ENCODE measurements at regions not wholly inside any gene's neighbourhood (a gene's known extent, or its start where the extent isn't known, plus 50 kb on each side); places are given as distances from the start of the nearest gene placed in this dataset.

- DNase-seq (ENCODE audit: low spot score), result no peak
Measured at GRCh38 chr12:108462686-108463085, 52.4 kb upstream of the FICD start.

- DNase-seq (ENCODE audit: low spot score), result no peak
Measured at GRCh38 chr12:108461058-108461660, 53.9 kb upstream of the FICD start.

- DNase-seq (ENCODE audit: low spot score), result no peak
Measured at GRCh38 chr12:108459149-108459548, 55.9 kb upstream of the FICD start.

DNA sequence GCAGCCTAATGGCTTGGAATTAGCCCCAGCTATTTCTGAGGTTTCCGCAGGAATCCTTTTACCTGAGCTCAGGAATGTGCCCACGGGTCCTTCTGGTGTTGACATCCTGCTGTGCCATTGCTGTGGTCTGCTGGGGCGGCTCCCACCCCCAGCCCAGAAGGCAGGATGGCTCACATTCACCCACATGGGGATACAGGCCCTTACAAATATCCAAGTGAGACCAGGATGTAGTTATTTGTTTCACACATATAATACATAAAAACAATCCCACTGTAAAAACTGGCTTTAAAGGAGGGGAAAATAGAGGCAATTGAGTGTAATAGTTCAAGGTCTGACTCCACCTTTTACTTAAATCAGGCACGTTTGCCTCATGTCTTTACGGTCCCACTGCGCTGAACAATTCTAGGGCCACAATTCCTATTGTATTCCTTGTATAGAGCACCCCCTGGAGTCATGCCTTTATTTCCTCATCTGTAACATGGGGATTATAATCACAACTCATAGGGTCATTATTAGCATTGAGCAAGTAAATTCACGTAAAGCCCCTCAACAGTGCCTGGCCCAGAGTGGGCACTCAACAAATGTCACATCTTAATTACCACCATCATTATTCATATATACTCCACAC lies 57.2 kb upstream of the FICD start:
- no peak for DNase-seq (ENCODE audit: low spot score)

DNA sequence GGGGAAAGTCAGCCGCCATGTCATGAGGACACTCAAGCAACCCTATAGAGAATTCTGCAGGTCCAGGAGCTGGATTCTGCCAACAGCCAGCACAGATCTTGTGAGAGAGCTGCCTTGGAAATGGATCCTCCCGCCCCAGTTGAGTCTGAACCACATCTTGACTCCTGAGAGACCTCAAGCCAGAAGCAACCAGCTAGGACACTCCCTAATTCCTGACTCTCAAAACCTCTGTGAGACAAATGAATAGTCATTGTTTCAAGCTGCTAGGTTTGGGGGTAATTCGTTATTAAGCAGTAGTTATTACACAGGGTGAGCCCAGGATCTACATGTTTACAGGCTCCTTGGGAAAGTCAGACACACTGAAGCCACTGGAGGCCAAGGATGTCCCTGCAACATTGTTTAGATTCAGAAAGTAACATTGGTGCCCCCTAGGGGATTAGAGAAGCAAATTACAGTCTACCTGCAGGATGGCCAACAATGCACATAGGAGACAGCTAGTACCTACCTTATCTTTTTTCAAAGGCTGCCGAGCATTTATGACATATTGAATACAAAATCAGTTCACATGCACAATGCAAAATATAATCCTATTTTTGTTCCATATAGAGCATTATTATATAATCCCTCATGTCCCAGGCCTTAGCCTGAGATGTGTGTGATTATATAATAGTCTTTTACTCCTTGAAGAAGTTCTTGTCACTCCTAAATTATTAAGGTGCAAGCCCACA lies 57.9 kb upstream of the FICD start:
- DNase-seq (ENCODE audit: low spot score), result peak; percentile 81

GRCh38 chr12:108455706-108456105 lies 59.4 kb upstream of the FICD start:
- DNase-seq (ENCODE audit: low spot score), result no peak

GRCh38 chr12:108454539-108455139 lies 60.4 kb upstream of the FICD start:
- no peak for DNase-seq (ENCODE audit: low spot score)

- no peak for DNase-seq (ENCODE audit: low spot score)
Measured at GRCh38 chr12:108449478-108449877, 65.6 kb upstream of the FICD start.

GRCh38 chr12:108448246-108448645 lies 66.8 kb upstream of the FICD start:
- DNase-seq (ENCODE audit: low spot score), result no peak

DNA sequence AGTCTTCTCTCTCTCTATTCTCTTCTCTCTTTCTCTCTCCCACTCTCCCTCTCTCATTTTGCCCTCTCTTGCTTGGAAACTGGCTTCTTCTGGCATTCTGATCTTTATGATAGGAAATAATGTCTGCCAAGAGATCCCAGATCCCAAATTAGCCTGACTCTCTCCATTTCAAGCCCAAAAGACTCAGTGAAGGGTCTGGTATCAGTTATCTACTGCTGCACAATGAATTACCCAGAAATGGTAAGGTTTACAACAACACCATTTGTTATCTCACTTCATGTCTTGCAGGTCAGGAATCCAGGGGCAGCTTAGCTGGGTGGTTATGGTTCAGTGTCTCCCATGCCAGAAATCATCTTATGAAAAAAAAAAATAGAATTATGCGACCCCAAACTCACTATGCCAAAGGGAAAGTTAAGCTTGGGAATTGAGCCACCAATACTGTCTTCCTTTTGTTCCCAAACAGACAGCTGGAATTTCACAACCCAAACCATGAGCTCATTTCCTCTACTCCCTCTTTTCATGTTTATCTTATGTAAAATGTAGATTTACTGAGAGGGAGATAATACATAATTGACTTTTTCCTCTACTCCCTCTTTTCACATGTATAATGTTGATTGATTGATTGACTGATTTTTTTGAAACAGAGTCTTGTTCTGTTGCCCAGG lies 67.8 kb upstream of the FICD start:
- no peak for DNase-seq (ENCODE audit: low spot score)

GRCh38 chr12:108446766-108447165 lies 68.3 kb upstream of the FICD start:
- no peak for DNase-seq (ENCODE audit: low spot score)

DNA sequence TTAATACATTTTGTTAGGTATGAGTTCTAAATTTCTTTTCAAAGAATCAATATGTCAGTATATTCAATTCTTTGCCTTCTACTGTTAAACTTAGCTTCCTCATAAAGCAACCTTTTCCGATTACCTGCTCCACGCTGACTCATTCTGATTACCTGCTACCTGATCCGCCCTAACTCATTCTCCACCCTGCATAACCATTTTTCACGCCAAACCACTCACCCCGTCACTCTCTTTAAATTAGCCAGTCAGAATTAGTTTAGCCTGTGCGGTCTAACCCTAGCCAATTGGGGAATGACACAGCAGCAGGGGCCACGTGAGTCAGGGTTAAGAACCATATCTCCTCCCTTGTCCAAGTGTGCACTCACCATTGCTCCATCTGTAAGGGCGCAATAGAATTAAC lies 72.2 kb upstream of the FICD start:
- no peak for DNase-seq (ENCODE audit: low spot score)

DNA sequence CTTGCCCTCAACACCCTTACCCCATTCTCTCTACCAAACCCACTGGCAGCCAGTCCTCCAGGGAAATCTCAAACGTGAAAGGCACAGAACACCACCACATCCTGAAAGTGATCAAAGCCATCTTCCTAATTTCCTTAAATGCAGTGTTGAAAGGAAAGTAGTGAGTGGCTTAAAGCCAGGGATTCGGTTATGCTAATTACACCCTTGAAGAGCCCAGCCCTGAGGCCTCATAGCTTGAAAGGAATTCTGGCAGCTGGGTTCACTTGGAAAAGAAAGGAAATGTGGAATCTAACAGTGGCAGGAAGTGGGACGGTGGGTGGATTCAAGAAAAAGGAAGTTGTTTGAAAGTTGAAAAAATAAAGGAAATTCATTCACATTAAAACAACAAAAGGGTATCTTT lies 73.0 kb upstream of the FICD start:
- DNase-seq (ENCODE audit: low spot score), result no peak

GRCh38 chr12:108441549-108441948 lies 73.5 kb upstream of the FICD start:
- DNase-seq (ENCODE audit: low spot score), result no peak

DNA sequence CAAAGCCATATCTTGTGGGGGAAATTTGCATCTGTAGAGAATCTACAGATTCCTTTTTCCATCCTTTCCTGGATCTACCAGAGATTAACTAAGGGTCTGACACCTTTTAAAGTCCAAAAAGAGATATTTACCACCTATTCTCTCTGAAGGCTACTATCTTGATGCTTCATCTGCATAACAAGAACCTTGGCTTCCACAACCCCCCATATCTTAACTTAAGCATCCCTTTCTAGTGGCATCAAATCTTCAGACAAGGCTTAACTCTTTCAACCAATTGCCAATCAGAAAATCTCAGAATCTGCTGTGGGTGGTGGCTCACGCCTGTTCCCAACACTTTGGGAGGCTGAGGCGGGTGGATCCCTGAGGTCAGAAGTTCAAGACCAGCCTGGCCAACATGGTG lies 74.3 kb upstream of the FICD start:
- DNase-seq (ENCODE audit: low spot score), result no peak

GRCh38 chr12:108438667-108439066 lies 76.4 kb upstream of the FICD start:
- DNase-seq (ENCODE audit: low spot score), result no peak

DNA sequence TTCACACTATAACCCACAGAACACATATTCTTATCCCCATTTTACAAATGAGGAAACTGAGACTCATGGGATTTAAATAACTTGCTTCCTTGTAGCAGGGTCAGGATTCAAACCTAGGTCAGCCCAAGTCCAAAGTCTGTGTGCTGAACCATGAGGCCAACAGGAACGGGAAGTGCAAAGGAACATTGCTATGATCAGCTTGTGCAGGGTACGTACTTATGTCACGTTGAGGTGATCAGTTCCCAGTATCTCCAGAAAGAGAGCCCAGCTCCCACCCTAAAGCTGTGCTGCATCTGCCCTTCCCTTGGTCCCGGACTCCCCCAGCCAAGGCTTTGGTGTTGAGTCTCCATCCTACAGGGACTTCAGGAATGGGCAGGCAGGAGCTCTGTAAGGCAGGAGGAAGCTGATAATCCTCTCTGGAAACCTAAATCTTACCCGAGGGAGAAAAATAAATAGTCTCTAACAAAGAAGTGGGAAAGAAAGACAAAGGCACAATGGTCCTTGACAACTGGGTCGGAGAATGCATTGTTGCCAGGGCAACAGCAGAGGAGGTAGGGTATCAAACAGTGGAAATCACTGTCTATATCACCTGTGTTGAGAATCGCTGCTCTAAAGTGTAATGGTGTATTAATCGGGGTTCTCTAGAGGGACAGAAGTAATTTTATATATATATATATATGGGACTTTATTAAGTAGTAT lies 82.5 kb upstream of the FICD start:
- DNase-seq (ENCODE audit: low spot score), result no peak

DNA sequence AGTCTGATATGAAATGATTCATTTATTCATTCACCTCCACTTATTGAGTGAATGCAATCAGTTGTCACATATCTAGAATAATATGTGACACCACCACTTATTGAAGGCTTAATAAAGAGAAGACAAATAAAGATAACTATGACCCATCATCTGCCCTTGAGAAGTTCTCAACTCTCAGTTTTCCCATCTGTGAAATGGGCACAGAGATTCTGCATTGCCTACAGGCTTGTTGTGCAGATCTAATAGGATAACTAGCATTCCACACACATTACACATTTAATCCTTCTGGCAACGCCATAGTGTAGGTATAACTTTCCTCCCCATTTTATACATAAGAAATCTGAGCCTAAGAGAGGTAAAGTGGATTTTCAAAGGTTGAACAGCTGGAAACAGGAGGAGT lies 84.2 kb upstream of the FICD start:
- no peak for DNase-seq (ENCODE audit: low spot score)

DNA sequence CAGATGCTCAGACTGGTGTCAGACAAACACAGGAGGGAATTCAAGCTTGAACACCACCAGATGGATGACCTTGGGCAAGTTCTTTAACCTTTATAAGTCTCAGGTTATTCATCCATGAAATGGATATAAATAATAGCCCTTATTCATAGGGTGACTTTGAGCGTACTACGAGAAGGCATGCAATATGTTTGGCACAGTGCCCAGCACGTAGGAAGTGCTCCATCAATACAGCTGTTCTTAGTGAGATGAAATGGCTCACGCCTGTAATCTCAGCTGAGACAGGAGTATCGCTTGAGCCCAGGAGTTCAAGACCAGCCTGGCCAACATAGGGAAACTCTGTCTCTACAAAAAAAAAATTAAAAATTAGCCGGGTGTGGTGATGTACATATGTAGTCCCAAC lies 84.8 kb upstream of the FICD start:
- no peak for DNase-seq (ENCODE audit: low spot score)

DNA sequence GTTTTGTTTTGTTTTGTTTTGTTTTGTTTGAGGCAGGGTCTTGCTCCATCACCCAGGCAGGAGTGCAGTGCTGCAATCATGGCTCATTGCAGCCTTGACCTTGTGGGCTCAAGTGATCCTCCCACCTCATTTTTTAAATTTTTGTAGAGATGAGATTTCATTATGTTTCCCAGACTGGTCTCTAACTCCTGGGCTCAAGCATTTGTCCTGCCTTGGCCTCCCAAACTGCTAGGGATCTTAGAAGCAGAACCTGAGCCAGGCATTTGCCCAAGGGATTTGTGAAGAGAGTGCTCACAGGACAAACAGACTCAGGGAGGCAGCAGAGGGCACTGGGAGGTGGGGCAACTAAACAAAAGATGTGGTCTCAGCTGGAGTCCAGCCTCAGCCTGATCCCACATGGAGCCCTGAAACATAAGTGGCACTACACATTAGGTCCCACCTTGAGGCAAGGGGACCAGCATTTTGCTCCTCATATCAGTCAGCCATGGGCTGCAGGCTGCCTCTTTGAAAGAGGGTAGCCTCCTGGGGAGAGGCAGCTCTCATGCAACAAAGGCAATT lies 86.2 kb upstream of the CMKLR1 start:
- no peak for DNase-seq (ENCODE audit: low spot score)

DNA sequence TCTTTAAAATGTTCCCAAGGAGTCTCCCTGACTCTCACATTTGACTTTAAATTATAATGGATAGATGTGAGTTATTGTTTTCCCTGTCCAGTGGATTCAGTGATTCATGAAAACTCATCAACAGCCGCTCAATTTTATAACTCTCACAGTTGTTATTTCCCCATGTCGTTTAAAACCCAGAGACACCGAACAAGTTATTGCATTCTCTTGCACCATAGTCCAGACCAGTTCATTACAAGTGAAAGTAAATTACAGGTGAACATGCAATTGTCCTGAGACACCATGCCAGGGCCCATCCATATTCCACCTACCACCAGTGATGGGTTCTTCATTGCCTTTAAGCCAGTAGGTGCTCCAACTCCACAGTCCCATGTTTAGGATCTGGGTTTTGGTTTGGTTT lies 85.7 kb upstream of the CMKLR1 start:
- no peak for DNase-seq (ENCODE audit: low spot score)

DNA sequence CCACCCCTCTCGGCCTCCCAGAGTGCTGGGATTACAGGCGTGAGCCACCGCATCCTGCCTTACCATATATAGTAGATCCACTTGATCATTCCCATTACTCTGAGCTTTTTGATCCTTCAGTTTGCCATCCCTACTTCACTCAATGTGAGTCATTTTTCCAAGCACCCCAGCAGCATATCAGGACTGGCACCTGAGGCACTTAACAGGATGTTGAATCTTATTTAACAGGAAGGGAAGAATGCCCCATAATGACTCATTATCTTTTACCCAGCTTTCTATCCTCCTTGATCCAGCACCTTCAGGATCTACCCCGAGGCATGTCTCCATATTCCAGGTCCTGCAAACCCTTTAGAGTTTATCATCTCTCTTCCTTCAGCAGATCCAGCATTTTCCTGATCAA lies 84.9 kb upstream of the CMKLR1 start:
- DNase-seq (ENCODE audit: low spot score), result no peak

Data from GM03348 (cell line).